Lower lobe of right lung (tissue), 2 donors: ENCODE measurements at regions not wholly inside any gene's neighbourhood (a gene's known extent, or its start where the extent isn't known, plus 50 kb on each side); places are given as distances from the start of the nearest gene placed in this dataset.

Experiments used
- ATAC-seq, 2 donors: fragments of 200-7000 bp; cut with Tn5 transposase; one replicate each; pipeline ENCODE4 v1.9.1; 2020 to 2022; ENCODE audit warnings: mild to moderate bottlenecking in 2 of 2, moderate library complexity in 2 of 2
- DNase-seq: peaks from one replicate; pipeline ENCODE4 v3.0.0-alpha.2; 2020
- H3K27ac ChIP-seq: fragments of 200-600 bp; one replicate; pipeline ENCODE4 v1.8.0; 2022
- H3K27me3 ChIP-seq: fragments of 200-600 bp; one replicate; pipeline ENCODE4 v1.8.0; 2022; ENCODE audit warnings: low read depth
- H3K36me3 ChIP-seq: fragments of 200-600 bp; one replicate; pipeline ENCODE4 v1.8.0; 2022; ENCODE audit warnings: mild to moderate bottlenecking
- H3K4me1 ChIP-seq: fragments of 200-600 bp; one replicate; pipeline ENCODE4 v1.8.0; 2022
- H3K4me3 ChIP-seq: fragments of 200-600 bp; one replicate; pipeline ENCODE4 v1.8.0; 2022; ENCODE audit warnings: mild to moderate bottlenecking
- H3K9me3 ChIP-seq: fragments of 200-600 bp; one replicate; pipeline ENCODE4 v1.8.0; 2022
- CTCF ChIP-seq: fragments of 200-600 bp; IDR thresholded peaks from one replicate; pipeline ENCODE4 v1.8.0; 2022; ENCODE audit warnings: antibody characterized with exemption, mild to moderate bottlenecking
- intact Hi-C: fragments of 100-400 bp; cut with DNase I; formaldehyde crosslinking; loops from one replicate; pipeline ENCODE4 v1.11.0; 2022
- donor health status: DM: no; HTN: yes; CAD: no; lungs with severe emphysema.

GRCh38 chr13:53324656-53325055, 296.0 kb downstream of the OLFM4 start:
- no peak for ATAC-seq
- intact Hi-C loops, result no loop called here
- H3K9me3 ChIP-seq, result no peaks in the 10 kb centered on the region
- DNase-seq, result no peak
- H3K4me1 ChIP-seq, result no peaks in the 10 kb centered on the region
- no peaks in the 10 kb centered on the region for H3K27me3 ChIP-seq
- no peak for TF ChIP-seq CTCF
- no peaks in the 10 kb centered on the region for H3K36me3 ChIP-seq
- no peak overlapping the region for H3K27ac ChIP-seq
- no peak overlapping the region for H3K4me3 ChIP-seq

GRCh38 chr13:53326716-53327115, 298.1 kb downstream of the OLFM4 start:
- TF ChIP-seq CTCF, result no peak
- DNase-seq (no peak), ATAC-seq (no peak)
- H3K36me3 ChIP-seq, result no peaks in the 10 kb centered on the region
- intact Hi-C loops, result no loop called here
- H3K27me3 ChIP-seq, result no peaks in the 10 kb centered on the region
- H3K4me1 ChIP-seq, result no peaks in the 10 kb centered on the region
- no peak overlapping the region for H3K4me3 ChIP-seq
- no peak overlapping the region for H3K27ac ChIP-seq
- no peaks in the 10 kb centered on the region for H3K9me3 ChIP-seq

GRCh38 chr13:53327680-53328315, 299.2 kb downstream of the OLFM4 start:
- TF ChIP-seq CTCF, result no peak
- ATAC-seq (no peak), DNase-seq (no peak)
- Histone ChIP-seq H3K4me3 (no peak overlapping the region), H3K4me1 (no peaks in the 10 kb centered on the region), H3K9me3 (no peaks in the 10 kb centered on the region), H3K27me3 (no peaks in the 10 kb centered on the region), H3K36me3 (no peaks in the 10 kb centered on the region), H3K27ac (no peak overlapping the region)
- intact Hi-C loops, result no loop called here

- intact Hi-C loops, result no loop called here
- no peak overlapping the region for H3K4me3 ChIP-seq
- ATAC-seq, result no peak
- no peaks in the 10 kb centered on the region for H3K4me1 ChIP-seq
- no peaks in the 10 kb centered on the region for H3K36me3 ChIP-seq
- no peak for DNase-seq
- no peaks in the 10 kb centered on the region for H3K27me3 ChIP-seq
- H3K9me3 ChIP-seq, result no peaks in the 10 kb centered on the region
- TF ChIP-seq CTCF, result no peak
- H3K27ac ChIP-seq, result no peak overlapping the region
These were observed 308.0 kb downstream of the OLFM4 start for GRCh38 chr13:53336441-53337160.

GRCh38 chr13:53338760-53339159, 310.1 kb downstream of the OLFM4 start:
- H3K4me1 ChIP-seq, result no peaks in the 10 kb centered on the region
- TF ChIP-seq CTCF, result no peak
- ATAC-seq (no peak), DNase-seq (no peak)
- H3K4me3 ChIP-seq, result no peak overlapping the region
- H3K36me3 ChIP-seq, result no peaks in the 10 kb centered on the region
- H3K27me3 ChIP-seq, result no peaks in the 10 kb centered on the region
- no peaks in the 10 kb centered on the region for H3K9me3 ChIP-seq
- H3K27ac ChIP-seq, result no peak overlapping the region
- intact Hi-C loops, result no loop called here
